HG03175 (cell line): ENCODE measurements at regions not wholly inside any gene's neighbourhood (a gene's known extent, or its start where the extent isn't known, plus 50 kb on each side); places are given as distances from the start of the nearest gene placed in this dataset.
A peak's percentile ranks its signal among the peaks of the same experiment; 100 is the strongest.
"Not testable (repeated sequence)": the region's sequence is repeated elsewhere in the genome, so short reads cannot be mapped to it uniquely, and the experiment has no call there.

ENCODE experiments used
- ATAC-seq: cut with Tn5 transposase; IDR thresholded peaks from one replicate; pipeline ENCODE4 v1.9.1; 2021; ENCODE audit warnings: mild to moderate bottlenecking, moderate library complexity; ENCODE audit not compliant: unreplicated experiment

DNA sequence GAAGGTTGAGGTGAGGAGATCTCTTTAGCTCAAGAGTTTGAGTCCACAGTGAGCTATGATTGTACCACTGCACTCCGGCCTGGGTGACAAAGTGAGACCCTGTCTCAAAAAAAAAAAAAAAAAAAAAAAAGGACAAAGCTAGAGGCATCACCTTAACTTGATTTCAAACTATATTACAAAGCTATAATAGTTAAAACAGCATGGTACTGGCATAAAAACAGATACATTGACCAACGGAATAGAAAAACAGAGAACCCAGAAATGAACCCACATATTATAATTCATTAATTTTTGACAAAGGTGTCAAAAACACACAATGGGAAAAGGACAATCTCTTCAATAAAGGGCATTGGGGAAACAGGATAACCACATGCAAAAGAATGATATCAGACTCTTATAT is 50.8 kb upstream of the MBOAT1 start:
- no peak for ATAC-seq

DNA sequence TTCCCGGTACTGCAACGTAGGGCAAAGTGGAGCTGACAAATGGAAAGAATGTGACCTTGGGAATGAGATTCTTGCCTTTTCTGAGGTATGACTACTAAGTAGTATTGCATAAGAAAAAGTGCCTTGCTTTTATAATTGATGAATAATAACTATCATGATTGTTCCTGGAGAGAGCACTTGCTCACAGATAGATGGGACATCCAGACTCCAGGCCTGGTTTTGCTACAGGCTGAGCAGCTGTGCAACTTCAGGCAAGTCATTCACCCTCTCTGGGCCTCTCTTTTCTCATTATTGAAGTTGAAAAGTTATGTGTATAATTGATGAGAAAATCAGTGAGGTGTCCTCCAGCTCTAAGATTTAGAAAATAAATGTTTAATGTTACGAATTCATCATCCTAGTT is 53.6 kb upstream of the MBOAT1 start:
- ATAC-seq = no peak

DNA sequence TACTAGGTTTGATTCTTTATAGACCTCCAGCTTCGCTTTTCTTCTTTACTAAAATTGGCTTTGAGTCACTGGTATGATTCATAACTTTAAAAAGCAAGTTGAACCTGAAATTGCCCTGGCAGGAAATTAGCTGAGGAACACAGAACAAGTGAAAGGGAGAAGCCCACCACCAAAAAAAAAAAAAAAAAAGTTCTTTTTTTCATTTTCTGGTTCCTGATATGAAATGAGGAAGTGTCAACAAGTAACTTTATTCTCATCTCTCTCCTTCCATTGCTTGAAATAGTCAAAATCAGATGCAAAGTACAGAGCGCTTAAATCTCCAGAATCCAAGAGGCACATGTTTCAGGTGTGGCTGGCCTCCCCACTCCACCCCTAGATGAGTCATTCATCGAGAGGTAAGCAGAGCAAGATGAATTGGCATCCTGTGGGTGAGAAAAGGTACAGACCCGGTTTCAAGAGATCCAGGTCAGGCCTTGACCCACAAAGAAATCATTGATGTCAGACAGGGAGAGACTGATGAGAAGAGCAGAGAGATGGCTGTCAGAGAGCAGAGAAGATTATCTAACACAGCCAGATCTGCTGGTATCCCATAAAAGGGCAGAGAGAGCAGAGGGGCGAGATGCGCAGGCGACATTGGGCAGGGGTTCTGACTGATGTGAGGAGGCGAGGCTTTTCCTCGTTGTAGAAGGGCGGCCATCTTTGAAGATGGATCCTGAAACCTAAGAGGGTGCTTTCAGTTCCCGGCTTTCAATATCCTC is 54.8 kb upstream of the MBOAT1 start:
- no peak for ATAC-seq

DNA sequence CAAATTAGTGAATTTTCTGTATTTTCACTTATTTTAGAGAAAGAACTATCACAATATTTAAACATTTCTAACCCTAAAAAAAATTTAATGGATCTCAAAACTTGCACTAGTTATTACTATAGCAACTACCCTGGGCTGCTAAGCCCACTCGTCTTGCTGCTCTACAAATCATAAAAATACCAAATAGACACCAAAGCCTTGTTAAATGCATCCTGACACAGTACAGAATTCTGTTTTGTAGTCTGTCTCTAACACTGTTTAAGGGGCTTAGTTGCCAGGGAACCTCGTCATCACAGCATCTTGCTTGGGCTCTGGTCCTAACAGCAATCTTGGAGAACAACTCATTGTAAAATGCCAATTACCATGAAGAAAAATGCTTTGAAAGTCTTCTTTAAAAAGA is 56.9 kb upstream of the MBOAT1 start:
- no peak for ATAC-seq

DNA sequence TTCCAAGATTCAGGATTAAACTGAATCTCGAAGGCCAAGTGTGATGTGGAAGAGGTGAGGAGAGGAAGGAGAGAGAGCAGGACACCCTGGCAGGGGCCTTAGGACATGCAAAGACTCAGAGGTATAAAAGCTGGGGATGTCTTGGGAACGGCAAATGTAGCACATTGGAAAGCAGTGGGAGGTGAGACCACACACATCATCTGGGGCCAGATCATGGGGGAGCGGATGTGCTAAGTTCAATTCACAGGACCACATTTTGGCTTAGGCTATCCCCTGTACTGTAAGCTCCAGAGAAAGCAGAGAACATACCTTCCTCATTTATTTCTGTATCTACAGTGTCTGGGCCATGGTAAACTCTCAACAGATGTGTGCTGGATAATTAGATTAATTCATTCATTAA is 59.5 kb upstream of the MBOAT1 start:
- no peak for ATAC-seq

DNA sequence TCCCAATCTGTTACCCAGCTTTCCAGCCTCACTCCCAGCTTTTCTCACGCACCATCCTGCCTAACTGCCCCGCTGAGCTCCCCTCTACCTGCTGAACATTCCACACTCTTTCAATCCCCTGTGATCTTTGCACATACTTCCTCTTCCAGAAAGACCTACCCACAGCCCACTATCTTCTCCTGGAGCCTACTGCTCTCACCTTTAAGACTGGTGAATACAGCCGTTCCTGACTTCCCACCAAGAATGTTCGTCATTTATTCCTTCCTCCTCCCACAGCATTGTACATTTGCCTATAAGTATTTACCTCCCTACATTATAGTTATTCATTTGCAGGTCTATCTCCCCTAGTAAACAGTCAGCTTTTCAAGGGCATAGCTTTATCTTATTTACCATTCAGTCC is 61.9 kb upstream of the MBOAT1 start:
- ATAC-seq = no peak

DNA sequence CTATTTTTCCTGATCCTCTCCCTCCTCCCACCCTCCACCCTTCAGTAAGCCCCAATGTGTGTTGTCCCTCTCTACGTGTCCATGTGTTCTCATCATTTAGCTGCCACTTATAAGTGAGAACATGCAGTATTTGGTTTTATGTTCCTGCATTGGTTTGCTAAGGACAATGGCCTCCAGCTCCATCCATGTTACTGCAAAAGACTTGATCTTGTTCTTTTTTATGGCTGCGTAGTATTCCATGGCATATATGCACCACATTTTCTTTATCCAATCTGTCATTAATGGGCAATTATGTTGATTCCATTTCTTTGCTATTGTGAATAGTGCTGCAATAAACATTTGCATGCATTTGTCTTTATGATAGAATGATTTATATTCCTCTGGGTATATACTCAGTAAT is 63.6 kb upstream of the MBOAT1 start:
- not testable (repeated sequence) for ATAC-seq

DNA sequence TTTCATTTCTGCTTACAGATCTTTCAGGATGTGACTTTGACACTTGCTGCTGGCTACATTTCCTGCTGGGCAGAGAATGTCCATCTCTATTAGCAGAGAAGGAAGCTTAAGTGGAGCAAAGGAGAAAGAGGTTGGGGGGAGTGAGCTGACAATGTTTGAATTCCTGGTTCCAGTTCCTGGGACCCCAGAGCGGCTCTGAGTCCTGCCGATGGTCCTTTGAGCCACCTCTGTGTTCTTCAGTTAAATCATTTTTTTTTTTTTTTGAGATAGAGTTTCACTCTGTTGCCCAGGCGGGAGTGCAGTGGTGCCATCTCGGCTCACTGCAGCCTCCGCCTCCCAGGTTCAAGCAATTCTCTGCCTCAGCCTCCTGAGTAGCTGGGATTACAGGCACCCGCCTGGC is 65.5 kb upstream of the MBOAT1 start:
- not testable (repeated sequence) for ATAC-seq

DNA sequence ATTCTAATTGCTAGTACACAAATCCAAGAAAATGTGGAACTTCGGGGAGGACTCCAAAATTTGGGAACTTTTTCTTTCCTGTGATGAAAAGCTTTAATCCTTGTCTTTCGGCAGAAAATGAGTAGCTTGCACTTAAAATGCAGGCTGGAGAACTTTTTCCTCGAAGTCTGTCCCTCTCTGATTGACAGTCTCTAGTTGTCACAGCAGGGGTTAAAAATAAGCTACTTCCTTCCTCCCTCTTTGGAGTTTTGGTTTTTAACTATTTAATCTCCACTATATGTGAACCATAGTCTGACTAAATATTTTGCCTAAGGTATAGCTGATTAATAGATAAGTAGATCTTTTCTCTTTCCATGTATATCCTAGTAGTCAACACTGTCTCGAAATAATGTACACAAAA is 66.8 kb upstream of the MBOAT1 start:
- no peak for ATAC-seq

DNA sequence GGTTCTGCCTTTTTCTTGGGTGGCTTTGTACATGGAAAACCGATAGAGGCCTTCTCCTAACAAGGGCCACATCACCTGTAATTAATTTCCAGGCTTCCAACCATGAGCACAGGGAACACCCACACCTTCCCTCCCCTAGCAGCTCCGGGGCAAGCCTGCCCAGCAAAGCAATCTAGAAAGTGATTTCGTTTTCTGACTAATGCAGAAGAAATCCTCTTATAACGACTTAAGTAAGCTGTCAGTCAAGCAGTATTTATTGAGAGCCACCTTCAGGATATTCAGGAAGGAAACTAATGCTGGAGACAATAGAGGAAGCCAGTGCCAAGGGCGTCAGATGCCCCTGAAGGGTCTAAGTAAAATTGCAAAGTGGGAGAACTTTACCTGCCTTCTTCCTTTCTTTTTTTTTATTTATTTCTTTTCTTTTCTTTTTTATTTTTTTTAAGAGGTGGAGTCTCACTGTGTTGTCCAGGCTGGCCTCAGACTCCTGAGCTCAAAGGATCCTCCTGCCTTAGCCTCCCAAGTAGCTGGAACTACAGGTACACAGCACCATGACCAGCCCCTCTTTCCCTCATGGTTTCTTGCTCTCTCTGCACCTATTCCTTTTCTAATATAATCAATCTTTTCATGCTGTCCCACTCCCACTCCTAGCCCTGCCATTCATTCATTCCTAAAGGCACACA is 67.5 kb upstream of the MBOAT1 start:
- ATAC-seq = no peak

DNA sequence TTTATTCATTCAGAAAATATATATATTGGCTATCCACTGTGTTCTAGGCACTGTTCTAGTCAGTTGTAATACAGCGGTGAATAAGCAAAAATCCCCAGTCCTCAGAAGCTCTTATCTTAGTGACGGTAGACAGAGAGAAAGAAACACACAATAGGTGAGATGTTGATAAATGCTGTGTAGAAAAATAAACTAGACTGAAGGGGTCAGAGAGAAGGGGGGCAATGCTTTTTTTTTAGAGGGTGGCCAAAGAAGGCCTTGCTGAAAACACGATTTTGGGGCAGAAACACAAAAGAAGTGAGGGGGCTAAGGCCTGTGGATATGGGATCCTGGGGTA is 68.0 kb upstream of the MBOAT1 start:
- no peak for ATAC-seq

DNA sequence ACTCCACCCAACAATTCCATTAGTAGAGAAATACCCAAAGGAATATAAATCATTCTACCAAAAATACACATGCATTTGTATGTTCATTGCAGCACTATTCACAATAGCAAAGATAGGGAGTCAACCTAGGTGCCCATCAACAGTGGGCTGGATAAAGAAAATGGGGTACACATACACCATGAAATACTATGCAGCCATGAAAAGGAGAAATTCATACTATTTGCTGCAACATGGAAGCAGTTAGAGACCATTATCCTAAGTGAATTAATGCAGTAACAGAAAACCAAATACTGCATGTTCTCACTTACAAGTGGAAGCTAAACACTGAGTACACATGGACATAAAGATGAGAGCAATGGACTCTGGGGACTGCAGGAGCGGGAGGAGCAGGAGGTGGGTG is 72.4 kb upstream of the MBOAT1 start:
- ATAC-seq = no peak

DNA sequence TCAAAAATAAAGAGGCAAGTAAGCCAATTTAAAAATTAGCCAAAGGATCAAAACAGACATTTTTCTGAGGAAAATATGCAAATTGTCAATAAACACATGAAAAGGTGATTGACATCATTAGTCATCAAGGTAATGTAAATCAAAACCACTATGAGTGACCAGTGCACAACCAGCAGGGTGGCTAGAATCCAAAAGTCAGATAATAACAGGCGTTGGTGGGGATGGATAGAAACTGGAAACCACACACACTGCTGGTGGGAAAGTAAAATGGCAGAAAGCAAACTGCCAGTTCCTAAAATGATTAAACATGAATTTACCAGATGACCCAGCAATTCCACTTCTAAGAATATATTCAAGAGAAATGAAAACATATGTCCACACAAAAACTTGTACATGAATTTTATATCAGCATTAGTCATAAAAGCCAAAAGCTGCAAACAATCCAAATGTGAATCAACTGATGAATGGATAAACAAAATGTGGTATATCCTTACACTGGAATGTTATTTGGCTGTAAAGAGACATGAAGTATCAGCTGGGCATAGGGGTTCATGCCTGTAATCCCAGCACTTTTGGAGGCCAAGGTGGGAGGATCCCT is 74.8 kb upstream of the MBOAT1 start:
- no peak for ATAC-seq

DNA sequence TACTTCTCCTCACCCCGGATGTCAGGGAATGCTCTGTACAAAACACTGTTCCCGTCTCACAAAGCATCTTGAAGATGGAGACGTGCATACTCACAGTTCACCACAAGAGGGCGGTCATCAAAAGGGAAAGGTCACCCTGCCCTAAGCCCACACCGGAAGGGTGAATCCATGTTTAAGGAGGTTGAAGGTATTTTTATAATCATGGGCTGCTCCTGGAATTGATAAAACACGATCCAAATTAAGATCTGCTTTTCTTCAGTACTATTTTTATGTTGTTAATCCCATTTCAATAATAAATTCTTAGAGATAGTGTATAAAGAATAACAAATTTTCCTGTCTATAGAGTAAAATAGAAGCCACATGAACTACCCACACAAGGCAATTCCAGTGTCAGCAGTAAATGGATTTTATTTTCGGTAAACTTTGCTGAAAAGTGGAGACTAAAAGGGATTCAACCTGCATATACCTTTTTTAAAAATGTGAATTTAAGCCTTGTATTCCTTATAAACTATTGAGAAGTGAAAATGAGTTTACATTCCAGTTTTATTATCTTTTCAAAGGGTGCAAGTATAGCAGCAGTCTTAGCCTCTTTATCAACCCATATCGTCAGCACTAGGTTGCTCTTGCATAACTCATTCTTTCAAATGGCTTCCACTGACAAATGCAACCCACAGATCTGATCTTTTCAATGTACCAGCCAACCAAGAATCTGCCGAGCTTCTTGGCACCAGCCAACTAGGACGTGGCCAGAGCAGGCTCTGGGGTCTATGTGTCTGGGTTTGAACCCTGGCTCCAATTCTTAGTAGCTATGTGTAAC is 79.7 kb upstream of the MBOAT1 start:
- peak; percentile 88 for ATAC-seq

DNA sequence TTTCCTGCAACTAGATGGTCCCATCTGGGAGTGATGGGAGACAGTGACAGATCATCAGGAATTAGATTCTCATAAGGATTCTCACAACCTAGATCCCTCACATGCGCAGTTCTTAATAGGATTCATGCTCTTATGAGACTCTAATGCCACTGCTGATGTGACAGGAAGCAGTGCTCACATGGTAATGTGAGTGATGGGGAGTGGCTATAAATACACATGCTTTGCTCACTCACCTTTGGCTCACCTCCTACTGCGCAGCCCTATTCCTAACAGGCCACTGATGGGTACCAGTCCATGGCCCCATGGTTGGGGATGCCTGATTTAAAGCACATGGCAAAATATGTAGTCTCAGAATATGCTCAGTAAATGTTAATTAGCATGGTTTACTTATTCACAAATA is 80.6 kb upstream of the MBOAT1 start:
- no peak for ATAC-seq

DNA sequence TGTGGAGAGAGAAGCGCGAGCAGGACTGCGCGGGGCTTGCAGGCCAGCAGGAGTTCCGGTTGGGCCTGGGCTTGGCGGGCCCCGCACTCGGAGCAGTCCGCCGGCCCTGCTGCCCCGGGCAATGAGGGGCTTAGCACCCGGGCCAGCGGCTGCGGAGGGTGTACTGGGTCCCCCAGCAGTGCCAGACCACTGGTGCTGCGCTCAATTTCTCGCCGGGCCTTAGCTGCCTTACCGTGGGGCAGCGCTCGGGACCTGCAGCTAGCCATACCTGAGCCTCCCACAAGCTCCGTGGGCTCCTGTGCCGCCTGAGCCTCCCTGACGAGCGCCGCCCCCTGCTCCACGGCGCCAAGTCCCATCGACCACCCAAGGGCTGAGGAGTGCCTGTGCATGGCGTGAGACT is 89.0 kb upstream of the MBOAT1 start:
- ATAC-seq = no peak

DNA sequence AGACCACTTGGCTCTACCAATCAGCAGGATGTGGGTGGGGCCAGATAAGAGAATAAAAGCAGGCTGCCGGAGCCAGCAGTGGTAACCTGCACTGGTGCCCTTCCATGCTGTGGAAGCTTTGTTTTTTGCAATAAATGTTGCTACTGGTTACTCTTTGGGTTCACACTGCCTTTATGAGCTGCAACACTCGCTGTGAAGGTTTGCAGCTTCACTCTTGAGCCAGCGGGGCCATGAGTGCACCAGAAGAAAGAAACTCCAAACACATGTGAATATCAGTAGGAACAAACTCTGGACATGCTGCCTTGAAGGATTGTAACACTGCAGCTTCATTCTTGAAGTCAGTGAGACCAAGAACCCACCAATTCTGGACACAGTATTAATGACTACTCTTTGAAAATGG is 89.9 kb upstream of the MBOAT1 start:
- no peak for ATAC-seq

DNA sequence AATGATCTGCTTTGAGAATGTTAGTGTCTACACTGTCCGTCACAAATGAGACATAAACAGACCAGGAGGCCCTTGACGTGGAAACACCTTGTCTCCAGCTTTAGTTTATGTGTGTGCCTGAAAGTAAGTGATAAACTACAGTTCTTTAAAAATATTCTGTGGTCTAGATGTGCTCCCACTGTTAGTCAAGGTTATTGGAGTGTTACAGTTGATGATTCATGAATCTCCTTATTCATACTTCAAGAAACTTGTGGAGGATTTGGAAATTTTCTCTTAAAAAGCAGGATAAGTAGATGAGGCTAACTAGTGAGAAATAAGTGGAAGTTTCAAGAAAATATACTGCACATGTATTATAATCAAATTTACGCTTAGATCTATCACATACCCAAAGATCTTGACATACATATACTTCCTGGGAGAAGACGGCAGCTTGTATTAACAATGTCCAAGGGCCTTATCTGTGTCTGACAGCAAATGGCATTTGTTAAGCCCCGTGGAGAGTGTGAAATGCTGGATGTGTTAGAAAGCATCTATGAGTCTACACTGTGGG is 90.5 kb upstream of the MBOAT1 start:
- ATAC-seq = no peak

DNA sequence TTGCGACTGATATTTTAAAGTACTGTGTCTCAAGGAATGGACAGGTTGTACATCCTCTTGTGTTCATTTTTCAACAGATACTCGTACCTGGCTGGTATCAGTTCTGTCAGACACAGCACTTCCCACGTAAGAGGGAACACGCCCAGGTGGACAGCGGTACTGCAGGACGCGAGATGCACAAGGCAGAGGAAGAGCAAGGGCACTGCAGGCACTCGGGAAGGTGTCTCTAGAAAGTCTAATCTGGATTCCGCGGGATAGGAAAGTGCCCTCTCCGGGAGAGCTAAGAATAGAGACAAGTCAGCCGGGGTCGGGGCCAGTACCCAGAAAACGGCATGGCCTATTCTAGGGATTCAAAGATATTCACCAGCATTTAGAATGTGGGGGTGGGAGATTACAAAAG is 94.2 kb upstream of the MBOAT1 start:
- ATAC-seq = no peak

DNA sequence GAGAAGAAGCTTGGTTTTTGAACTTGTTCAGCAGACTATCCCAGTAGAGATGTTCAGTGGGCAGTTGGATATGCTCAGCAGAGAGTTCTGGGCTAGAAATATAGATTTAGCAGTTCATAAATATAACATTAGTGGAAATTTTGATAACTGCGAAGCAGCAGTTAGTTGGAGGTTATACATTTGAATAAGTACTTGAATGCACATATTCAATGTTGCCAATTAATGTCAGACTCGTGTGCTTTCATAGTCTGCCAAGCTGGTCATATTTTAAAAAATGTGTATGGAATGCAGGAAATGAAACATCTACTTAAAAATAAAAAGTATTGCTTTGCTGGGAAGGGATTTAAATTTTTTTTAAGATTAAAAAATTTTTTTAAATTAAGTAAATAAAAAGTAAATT is 92.5 kb upstream of the E2F3 start:
- ATAC-seq = no peak

DNA sequence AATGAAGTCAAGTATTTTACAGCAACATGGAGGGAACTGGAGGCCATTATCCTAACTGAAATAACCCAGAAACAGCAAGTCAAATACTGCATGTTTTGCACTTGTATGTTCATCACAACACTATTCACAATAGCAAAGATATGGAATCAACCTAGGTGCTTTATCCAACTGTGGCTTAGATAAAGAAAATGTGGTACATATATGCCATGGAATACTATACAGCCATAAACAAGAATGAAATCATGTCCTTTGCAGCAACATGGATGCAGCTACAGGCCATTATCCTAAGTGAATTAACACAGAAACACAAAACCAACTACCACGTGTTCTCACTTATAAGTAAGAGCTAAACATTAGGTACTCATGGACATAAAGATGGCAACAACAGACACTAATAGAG is 91.5 kb upstream of the E2F3 start:
- ATAC-seq = no peak
